GM04503 (cell line): ENCODE measurements at regions not wholly inside any gene's neighbourhood (a gene's known extent, or its start where the extent isn't known, plus 50 kb on each side); places are given as distances from the start of the nearest gene placed in this dataset.

Source experiments
- DNase-seq: peaks from one replicate; pipeline ENCODE4 v3.0.0-alpha.2; 2012; ENCODE audit warnings: low read depth

GRCh38 chr15:60214201-60214600 is 183.6 kb downstream of the ANXA2 start:
- DNase-seq = no peak

- DNase-seq = no peak
Measured at GRCh38 chr15:60215225-60215963, 182.4 kb downstream of the ANXA2 start.

- no peak for DNase-seq
Measured at GRCh38 chr15:60217161-60217560, 180.6 kb downstream of the ANXA2 start.

GRCh38 chr15:60218256-60218655 is 179.5 kb downstream of the ANXA2 start:
- no peak for DNase-seq

- DNase-seq = no peak
Measured at GRCh38 chr15:60219866-60220265, 177.9 kb downstream of the ANXA2 start.

- DNase-seq = no peak
Measured at GRCh38 chr15:60221356-60221755, 176.4 kb downstream of the ANXA2 start.

GRCh38 chr15:60222404-60222803 is 175.4 kb downstream of the ANXA2 start:
- DNase-seq = no peak

GRCh38 chr15:60223176-60223575 is 174.6 kb downstream of the ANXA2 start:
- no peak for DNase-seq

- DNase-seq = no peak
Measured at GRCh38 chr15:60226924-60227323, 170.9 kb downstream of the ANXA2 start.

- no peak for DNase-seq
Measured at GRCh38 chr15:60228101-60228500, 169.7 kb downstream of the ANXA2 start.

- no peak for DNase-seq
Measured at GRCh38 chr15:60228619-60229018, 169.2 kb downstream of the ANXA2 start.

- DNase-seq = no peak
Measured at GRCh38 chr15:60235951-60236710, 161.7 kb downstream of the ANXA2 start.

GRCh38 chr15:60237446-60237845 is 160.3 kb downstream of the ANXA2 start:
- DNase-seq = no peak

- DNase-seq = no peak
Measured at GRCh38 chr15:60243769-60244168, 154.0 kb downstream of the ANXA2 start.

GRCh38 chr15:60244813-60245212 is 153.0 kb downstream of the ANXA2 start:
- DNase-seq = no peak

GRCh38 chr15:60250316-60250715 is 147.5 kb downstream of the ANXA2 start:
- DNase-seq = no peak

GRCh38 chr15:60251300-60252070 is 146.3 kb downstream of the ANXA2 start:
- DNase-seq = no peak

- no peak for DNase-seq
Measured at GRCh38 chr15:60254416-60254815, 143.4 kb downstream of the ANXA2 start.

GRCh38 chr15:60255390-60255789 is 142.4 kb downstream of the ANXA2 start:
- DNase-seq = no peak

GRCh38 chr15:60257591-60258159 is 140.1 kb downstream of the ANXA2 start:
- DNase-seq = no peak

- DNase-seq = no peak
Measured at GRCh38 chr15:60259469-60259868, 138.3 kb downstream of the ANXA2 start.

- DNase-seq = no peak
Measured at GRCh38 chr15:60264088-60264487, 133.7 kb downstream of the ANXA2 start.
